SU-DHL-6 (cell line): ENCODE measurements at regions not wholly inside any gene's neighbourhood (a gene's known extent, or its start where the extent isn't known, plus 50 kb on each side); places are given as distances from the start of the nearest gene placed in this dataset.

Source experiments
- CTCF ChIP-seq: fragments of 200-600 bp; sonication (generic); IDR thresholded peaks from one replicate; pipeline ENCODE4 v1.5.1; 2017; ENCODE audit warnings: antibody characterized with exemption, mild to moderate bottlenecking, low read length, moderate library complexity; ENCODE audit not compliant: insufficient read depth, poor library complexity, severe bottlenecking
- EZH2phosphoT487 ChIP-seq: fragments of 200-600 bp; sonication (generic), shearing (Covaris generic); conservative IDR thresholded peaks from 2 replicates; pipeline ENCODE4 v1.6.1; 2018; ENCODE audit warnings: mild to moderate bottlenecking, antibody characterized with exemption, low read length, moderate library complexity, mixed read lengths

DNA sequence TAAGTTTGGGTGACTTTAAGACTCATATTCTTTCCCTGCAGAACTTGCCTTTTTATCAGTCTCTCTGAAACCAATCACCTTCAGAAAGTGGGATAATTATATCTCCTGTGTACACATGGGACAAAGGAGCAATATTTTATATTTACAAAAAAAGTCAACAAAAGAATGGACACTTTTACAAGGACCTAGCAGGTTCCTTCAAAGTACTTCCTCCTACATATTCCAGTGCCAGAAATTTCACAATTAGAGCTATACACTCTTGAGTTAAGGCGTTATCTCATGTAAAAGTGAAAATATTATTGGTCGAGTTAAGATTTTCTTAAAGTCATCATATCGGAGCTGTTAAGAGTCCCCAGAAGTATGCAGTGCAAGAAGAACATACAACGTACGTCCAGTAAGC lies 98.9 kb upstream of the MAFB start:
- no peak for TF ChIP-seq CTCF
- no peak for TF ChIP-seq EZH2phosphoT487
